GF-D8 (cell line): ENCODE measurements at regions not wholly inside any gene's neighbourhood (a gene's known extent, or its start where the extent isn't known, plus 50 kb on each side); places are given as distances from the start of the nearest gene placed in this dataset.

Experiments used
- DNase-seq: peaks from one replicate; lab custom pipeline; 2025; lab: John Stamatoyannopoulos, UW

DNA sequence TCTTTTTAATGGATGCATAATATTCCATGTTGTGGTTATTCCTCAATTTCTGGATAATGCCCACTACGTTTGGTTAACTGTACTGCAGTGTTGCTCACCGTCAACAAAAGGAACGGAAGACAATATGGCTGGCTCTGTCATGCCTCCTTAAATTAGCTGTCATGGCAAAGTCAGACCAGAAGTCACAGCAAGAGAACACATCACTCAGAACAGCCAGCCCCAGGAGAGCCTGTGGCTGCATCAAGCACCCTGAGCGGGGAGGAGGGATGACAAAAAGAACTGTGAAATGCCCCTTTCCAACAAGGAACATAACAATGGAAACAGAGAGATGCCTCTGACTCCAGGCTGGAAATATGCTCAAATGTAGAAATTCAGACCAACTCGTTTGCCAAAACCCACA lies 366.0 kb upstream of the ZNF507 start:
- DNase-seq, result no peak

DNA sequence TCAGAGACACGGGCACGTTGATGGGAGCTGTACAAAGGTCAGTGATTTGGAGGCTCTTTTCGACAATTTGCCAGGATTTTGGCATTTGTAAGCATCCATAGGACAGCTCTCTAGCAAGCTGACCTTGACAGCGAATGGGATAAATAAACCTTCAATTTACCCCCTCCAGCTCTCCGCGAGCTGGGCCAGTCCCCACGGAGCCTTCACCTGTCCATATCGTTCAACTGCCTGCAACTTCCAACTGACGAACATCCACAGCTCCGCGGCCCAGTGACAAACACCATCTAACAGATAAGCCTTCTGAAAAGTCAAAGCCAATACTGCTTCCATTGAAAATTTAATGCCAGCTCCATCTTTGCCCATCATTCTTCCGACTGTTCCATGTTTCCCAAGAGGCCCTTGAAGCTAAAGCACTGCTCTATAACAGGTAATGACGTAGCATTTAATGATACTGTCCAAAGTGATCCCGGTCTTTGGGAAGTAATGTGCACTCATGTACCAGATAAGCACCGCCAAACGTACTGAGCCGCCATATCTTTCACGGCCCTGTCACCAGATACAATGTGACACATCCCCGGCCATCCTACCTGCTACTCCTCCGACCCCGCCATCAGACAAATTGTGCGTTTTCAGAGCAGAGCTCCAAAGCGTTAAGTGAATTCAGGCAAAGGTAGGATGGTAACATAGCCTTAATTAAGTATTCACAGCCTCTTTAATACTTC lies 365.3 kb upstream of the ZNF507 start:
- no peak for DNase-seq

DNA sequence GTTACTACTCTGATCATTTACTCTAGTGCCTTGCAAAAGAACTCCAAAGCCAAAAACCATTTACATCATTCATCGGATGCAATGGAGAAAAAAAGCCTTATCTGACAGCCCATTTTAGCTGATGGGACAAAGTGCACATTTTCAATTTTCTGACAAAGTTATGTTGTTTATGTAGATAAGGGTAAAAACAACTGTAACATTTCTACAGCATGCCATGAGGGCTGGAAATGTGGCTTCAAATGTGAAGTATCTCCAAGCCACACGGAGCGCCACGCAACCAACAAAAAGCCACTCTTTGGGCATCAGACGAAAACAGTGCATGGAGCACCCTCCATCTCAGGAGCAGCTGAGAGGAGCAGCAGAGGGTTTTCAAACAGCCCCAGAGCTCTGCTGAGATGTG lies 364.6 kb upstream of the ZNF507 start:
- no peak for DNase-seq

DNA sequence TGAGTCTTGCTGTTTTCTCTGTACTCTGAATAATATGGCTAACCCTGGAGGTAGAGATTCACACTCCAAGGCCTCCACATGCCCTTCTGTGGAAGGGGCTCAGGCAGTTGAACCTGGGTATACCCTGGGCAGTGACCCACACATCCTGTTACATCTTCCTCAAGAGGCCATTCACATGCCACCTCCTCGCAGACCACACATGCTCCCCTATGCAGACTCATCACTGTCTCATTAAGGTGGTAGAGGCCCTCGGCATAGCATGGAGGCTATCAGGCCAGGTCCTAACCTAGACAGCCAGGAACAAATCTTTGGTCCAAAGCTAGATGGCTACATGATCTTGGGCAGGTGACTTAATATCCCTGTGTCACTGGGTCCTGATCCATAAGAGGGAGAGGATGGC lies 363.9 kb upstream of the ZNF507 start:
- no peak for DNase-seq

DNA sequence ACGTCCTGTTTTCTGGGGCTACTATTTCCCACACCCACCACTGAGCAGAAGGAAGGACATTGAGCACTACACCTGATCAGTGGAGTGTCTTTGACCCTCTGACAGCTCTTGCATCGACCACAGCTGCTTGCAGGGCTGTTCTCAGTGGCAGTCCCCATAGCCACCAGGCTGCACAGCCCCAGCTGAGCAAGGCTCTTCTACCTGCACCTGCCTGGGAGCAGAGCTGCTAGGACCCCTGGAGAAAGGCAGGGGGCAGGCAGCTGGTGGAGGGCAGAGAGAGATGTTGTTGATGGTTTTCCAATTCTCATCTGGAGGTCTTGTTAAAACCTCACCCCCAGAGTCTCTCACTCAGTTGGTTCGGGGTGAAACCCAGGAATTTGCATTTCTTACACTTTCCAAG lies 361.8 kb upstream of the ZNF507 start:
- no peak for DNase-seq

DNA sequence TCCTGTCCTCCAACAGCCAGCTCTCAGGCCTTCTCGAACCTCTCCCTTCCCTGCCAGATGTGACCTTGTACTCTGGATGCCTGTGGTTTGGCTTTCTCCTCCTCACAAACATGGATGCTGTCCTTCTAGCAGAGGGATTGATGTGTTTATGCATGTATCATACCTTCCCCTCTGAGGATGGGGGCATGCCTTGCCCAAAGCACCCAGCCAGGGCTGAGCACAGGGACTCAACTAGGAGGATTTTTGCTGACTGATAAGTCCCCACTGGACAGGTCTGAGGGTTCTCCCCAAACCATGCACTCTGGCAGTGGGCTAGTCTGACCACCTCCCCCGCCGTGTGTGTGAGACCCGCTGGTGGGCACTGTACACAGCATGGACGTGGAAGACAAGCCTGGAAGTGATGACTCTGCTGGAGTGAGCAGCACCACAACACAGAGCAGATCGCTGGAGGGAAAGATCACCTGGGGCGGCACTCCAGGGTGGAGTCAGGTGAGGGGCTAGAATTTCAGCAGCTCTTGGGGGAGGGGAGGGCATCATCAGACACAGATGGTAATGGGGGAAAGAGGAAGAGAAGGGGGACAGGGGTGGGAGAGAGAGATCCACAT lies 360.3 kb upstream of the ZNF507 start:
- DNase-seq, result no peak

DNA sequence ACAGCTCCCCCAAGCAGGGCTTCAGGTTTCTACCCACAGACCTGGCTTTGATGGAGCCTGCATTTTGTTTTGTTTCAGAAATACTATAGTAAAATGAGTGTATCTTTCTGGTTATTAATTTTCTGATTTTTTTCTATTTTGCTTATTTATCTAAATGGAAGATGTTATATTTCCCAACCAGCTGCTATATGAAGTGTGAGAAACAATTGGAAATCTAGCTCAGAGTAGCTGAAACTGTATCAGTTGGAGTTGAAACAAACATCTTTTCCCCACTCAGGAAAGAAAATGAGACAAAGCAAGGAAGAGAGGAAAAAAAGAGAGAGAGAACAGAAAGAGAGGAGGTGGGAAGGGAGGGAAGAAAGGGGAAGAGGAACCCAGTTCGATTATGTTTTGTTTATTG lies 358.5 kb upstream of the ZNF507 start:
- DNase-seq, result no peak

DNA sequence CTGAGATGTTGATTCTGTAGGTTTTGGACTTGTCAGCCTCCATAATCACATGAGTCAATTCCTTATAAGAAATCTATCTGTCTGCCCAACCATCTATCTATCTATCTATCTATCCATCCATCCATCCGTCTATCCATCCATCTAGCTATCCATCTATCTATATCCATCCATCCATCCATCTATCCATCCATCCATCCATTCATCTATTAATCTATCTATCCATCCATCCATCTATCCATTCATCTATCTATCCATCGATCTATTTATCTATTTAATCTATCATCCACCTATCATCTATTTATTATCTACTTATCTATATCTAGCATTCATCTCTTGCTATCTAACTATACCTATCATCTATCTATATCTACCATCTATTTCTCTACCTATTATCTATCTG lies 357.2 kb upstream of the ZNF507 start:
- DNase-seq, result no peak

DNA sequence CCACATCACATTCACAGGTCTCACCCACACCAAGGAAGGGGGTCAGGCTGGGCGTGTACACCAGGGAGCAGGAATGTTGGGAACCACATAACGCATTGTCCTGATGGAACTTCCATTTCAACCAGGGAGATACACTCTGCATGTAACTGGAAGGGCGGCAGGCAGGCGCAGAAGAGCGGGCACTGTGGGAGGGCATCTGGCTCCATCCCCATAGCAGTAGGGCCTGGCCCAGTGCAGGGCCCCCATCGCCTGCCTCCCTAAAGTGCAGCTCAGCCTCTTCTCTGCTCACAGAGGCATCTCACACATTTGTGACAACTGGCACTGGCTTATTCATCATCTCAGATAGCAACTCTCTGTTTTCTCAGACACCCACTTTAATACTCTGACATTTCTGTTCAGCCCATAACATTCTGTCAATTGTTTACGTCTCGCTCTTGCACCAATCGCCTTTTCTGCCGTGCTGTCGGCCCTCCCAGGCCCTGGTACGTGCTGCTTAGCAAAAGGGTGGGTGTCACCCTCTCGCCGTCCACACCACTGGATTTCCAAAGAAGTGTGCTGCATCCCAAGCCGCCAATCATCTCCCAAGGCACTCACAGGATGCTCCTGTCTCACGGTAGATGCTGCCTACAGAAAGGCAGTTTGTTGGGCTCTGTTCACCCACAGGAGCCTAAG lies 353.3 kb upstream of the ZNF507 start:
- DNase-seq, result no peak

DNA sequence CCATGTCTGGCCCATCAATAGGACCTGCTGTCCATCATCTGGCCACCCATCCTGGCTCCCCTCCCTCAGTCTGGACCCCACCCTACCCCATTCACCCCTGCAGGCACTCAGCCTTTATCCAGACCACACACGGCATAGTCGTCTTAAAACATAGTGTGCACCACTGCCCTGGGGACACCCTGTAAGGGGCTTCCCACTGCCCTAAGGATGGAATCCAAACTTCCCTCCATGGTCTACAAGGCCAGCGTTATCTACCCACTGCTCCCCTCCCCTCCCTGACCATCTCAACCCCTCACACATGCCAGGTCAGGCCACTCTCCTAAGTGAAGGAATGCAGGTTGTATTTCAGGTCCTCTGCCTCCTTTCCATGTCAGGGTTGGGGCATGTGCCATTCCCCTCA lies 352.7 kb upstream of the ZNF507 start:
- no peak for DNase-seq

DNA sequence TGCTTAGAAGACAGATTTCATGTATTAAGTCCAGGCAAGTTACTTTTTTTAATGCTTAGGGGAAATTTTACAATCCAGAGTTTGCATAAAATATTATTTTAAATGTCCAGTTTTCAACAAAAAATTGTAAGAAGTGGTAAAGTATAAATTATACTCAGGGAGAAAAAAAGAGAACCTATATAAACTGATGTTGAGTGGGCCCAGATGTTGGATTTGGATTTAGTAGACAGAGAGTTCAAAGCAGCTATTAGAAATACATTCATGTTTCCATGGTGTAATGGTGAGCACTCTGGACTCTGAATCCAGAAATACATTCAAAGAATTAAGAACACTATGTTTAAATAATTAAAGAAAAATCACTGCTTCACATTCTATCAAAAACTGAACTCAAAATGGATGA lies 349.9 kb upstream of the ZNF507 start:
- DNase-seq, result no peak

DNA sequence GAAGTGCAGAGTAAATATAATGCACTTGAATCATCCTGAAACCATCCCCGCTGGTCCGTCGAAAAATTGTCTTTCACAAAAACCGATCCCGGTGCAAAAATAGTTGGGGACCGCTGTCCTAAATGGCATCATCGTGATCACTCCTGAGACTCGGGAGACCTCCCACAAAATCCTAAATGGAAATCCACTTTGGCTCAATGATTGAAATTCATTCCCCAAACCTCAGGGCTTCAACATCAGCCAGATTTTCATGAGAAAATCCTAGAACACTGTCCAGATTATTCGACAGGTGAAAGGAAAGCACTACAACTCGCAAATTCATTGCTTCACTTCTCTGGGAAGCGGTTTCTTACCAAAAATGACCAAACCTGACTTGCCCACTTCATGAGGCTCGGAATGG lies 335.3 kb upstream of the ZNF507 start:
- DNase-seq, result no peak

DNA sequence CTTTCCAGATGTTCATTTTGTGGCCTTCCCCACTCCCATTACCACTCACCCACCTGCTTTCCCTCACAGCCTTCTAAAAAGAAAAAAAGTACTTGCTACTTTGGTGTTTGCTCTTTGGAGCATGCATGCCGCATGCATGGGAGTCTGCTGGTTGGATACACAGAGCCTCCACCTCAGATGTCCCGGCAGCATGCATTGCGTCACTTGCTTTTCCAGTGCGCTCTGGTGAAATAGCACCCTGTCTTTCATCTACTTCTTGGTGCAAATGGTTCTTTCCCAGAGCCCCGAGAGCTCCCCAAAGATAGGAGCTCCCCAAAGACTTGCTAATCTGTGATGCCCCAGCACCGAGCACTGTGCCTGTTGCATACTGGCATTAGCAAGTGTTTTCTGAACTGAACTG lies 333.2 kb upstream of the ZNF507 start:
- DNase-seq, result no peak

DNA sequence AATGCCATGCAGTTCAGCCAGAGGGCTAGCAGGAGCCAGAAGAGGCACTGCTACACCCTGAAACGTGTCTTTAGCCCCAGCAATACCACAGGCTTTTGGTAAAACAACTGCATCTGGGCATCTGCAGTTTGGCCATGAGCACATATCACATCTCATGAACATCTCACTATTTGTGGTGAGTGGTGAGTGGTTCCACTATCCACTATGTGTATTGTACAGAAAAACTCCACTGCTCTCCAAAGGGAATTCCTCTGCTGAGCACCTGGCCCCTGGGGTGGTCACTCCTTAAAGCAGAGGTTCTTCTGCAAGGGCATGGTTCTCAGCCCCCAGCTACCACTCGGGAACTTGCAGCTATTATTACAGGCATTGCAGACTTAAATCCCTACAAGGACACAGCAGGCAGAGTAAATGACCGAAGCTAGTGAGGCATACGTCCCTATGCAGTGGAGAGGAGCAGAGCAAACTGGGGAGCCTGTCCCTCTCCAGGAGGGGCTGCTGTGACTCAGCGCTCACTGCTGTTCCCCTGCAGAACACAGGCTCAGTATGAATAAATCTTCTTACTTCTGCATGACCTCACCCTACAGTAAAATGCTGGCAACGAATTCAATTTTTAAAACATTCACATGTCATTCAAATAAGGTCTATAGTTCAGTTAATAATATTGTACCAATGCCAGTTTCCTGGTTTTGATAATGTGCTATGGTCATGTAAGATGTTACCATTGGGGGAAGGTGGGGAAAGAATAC lies 332.4 kb upstream of the ZNF507 start:
- no peak for DNase-seq

DNA sequence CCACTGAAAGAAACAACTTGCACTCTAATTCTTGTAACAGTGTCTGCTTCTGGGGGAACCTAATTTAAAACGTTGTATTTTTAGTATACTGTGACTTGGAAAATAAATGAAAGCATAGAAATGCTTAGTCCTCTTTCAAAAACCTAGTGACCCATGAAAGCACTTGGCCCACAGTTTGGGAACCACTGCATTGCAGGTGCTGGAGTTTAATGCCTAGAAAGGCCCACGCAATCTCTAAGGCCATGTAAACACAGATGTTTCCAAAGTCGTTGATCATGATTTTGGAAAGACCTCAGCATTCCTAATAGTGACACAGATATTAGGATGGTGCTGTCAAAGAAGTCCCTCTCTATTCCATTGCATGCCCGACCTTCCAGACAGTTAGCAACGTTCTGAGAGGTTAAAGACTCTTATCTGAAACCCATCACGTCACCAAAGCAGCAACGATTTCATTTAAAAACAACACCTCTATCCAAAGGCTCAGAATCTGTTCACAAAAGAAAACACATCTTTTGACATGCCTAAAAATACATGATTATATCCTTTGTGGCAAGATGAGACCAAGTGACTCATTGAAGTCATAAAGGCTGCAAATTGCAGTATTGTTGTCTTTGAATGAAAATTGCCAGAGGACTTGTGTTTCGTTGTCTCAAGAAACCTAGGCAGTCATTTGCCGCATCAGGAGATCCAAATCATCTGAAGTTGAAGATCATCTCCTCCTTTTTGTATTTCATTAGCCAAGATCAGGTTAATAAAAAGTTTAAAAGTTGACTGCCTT lies 328.0 kb upstream of the ZNF507 start:
- no peak for DNase-seq

DNA sequence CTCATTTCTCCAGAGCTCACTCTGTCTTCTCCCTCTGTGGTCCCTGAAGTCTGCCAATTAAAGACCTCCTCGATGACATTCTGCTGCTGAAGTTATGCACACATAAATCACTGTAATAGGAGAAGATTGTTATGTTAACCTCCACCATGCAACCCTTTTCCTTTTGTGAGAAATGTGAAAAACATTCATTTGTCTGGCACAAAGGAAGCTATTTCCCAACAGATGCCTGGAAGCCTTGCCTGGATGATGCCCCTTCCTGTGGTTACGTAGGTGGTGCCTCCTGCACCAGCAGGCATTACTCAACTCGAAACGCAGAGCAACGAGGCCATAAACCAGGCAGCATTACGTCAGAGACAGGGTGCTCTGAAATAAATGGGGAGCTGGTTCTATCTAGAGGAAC lies 327.4 kb upstream of the ZNF507 start:
- no peak for DNase-seq

DNA sequence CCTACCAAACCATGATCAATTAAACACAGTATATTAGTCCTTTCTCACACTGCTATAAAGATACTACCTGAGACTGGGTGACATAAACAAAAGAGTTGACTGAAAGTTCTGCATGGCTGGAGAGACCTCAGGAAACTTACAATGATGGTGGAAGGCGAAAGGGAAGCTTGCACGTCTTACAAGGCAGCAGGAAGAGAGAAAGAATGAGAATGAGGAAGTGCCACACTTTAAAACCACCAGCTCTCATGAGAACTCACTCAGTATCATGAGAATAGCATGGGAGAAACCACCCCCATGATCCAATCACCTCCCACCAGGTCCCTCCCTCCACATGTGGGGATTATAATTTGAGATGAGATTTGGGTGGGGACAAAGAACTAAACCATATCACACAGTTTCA lies 324.9 kb upstream of the ZNF507 start:
- no peak for DNase-seq

DNA sequence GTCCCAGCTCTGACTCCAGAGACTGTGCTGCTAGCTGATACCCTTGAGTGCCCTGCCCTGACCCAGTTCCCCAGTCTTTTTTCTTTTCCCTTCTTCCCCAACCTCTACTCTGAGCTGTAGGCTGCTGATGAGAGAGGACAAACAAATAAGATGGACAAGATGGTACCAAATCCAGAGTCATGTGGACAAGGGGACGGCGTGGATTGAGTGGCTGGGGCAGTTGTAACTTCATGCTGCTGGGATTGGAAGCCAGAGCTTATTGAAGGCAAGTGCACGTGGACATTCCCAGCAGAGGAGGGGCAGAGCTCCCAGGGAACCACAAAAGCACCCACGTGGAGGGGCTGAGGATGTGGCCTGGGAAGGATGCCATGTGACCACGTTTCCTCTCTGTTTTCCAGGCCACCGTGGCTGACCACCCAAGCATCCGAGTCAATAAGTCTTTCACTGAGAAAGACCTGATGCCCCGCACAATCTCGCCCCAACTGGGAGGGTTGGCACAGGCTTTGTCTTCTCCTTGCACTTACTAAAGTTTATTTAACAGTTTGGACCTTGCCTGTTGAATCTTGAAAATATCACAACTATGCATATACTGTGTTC lies 323.3 kb upstream of the ZNF507 start:
- no peak for DNase-seq

DNA sequence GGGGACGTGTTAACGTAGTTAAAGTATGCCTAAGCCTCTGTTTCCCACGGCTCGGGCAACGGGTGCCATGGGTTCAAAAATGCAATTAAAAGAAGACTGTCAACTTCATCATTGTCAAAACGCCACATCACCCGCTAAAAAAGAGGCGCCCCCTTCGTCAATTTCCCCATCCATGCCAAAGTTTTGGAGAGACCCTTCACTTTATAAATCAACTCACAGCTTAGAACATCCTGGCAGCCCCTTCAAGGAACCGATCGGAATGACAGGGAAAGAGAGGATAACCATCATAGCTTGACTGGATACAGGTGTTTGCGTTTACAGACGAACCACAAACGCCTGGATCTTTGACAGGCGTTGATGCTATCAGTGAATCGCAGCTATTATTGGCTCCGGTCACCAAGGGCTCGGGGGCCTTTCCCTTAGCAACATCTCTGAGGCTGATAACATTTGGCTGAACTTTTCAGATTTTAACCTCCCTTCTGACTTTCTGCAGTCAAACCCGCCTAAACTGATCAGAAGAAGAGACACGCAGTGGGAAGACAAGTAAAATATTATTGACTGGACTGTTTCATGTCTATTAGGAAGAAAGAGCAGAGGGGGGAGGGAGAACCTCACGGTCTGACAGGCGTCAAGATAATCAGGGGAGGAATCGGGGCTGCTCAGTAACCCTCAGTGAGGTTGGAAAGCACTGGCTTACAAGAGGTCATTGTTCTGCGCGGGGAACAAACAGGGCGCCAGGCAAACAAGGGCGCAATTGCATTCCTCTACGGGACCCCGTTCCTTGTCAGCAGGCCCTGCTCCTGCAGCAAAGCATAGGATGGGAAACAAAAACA lies 322.5 kb upstream of the ZNF507 start:
- DNase-seq, result no peak

DNA sequence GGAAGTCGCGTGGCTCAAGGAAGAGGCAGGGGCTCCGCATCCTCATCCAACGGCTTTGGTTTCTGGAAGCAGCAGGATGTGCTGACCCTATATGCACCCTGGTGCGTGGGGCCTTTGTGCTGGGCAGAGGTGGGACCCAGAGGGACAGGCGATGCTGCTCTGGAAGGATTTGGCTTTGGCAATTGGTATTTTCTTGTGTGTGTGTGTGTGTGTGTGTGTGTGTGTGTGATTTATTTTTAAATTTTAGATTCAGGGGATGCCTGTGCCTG lies 321.9 kb upstream of the ZNF507 start:
- DNase-seq, result no peak

DNA sequence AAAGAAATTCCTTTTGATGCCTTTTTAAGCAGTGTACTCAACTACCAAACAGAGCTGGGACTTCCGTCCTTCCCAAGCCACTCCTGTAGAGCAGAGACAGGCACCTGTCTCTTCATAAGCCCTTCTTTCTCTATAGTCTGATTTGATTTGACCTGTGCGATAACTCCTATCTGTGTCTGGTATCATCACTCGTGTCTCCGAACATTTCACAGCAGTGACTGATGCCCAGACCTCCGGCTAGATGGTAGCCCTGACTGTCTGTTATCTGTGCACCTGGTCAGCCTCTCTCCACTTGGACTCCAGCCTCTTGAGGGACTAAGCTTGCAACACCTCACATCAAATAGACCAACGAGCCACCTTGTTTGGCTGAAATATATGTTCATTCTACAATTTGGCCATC lies 316.2 kb upstream of the ZNF507 start:
- DNase-seq, result no peak
